HG02759 (cell line): ENCODE measurements at regions not wholly inside any gene's neighbourhood (a gene's known extent, or its start where the extent isn't known, plus 50 kb on each side); places are given as distances from the start of the nearest gene placed in this dataset.

Experiments
- ATAC-seq: cut with Tn5 transposase; IDR thresholded peaks from one replicate; pipeline ENCODE4 v1.9.1; 2021; ENCODE audit warnings: mild to moderate bottlenecking, moderate library complexity; ENCODE audit not compliant: unreplicated experiment

DNA sequence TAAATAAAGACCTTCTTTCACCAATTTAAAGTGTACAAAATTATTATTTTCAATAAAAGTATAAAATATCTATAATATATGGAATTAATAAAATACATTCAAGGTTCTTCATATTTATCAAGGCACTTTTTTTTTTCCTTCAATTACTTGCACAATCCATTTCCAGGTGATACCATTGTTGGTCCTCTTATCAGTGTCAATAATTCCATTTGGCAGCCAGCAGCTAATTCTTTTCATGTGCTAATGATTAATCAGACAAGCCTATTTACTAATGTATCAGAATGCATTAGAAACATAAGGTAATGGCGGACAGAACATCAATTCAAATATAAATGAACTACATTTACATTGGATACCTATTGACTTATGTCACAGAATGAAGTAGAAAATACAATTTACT, 622.2 kb downstream of the TOX3 start:
- no peak for ATAC-seq

DNA sequence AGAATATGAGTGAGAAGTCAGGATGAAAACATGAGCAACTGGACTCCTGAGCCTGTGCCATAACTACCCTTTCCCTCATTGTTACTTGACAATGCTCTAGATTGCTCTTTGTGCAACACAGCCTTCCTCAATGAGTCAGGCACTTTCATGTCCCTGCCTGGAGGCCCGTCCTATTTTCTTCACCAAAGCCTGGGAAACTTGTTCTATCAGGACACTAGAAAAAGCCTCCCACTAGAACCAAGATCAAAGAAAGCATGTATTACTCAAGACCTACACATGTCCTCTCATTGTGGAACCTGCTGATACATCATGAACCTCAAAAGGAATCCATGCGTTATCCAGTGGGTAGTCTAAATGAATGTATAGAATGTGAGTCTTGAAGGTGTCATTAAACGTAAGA, 624.5 kb downstream of the TOX3 start:
- no peak for ATAC-seq

DNA sequence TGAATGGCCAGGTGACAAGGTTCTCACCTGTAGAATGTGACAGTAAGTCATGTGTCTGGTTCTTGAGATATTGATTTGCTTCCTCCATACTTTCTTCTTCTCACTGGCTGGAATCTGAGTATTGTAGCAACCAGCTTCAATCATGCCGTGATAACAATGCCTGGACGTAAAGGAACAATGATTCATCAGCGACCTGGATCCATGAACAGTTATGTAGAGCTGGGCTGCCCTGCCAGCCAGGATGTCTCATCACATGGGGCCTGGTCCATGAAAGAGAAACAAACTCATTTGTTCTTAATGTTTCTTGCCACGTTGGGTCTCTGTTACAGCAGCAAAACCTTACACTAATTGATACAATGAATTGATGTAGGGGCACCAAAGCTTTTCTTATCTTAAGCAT, 627.2 kb downstream of the TOX3 start:
- no peak for ATAC-seq

DNA sequence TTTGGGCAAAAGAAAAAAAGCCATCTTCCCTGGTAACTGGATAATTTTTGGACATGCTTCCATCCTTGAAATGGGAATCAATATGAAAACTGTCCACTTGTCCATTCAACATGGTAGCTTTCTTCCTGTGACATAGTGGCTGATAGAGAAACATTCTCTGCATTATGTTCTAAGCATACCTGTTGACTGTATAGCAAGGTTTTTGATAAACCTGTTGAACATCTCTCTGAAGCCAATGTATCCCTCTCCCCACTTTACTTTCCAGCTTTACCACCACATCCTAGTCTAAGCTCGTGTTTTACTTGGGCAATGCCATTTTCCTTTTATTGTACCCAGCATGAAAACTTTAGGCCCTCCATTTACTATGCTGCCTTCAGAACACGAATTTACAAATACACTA, 630.1 kb downstream of the TOX3 start:
- no peak for ATAC-seq

DNA sequence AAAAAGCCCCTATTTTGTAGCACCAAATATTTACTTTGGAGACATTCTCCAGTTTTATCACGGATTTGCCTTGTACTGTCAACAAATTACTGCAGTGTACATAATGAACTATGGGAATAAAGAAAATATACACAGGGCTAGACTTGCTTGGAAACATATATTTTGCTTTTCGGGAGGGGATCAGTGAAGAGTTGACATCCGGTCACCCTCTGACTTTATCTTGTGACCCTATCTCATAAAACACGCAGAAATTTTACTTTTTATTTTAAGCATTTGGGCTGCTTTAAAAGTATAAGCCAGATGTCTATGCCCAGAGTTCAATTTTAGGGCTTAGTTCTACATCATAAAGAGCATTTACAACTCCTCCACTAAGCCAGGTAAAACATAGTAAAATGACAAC, 630.7 kb downstream of the TOX3 start:
- ATAC-seq, result no peak

GRCh38 chr16:51907680-51908079, 639.3 kb downstream of the TOX3 start:
- ATAC-seq, result no peak

DNA sequence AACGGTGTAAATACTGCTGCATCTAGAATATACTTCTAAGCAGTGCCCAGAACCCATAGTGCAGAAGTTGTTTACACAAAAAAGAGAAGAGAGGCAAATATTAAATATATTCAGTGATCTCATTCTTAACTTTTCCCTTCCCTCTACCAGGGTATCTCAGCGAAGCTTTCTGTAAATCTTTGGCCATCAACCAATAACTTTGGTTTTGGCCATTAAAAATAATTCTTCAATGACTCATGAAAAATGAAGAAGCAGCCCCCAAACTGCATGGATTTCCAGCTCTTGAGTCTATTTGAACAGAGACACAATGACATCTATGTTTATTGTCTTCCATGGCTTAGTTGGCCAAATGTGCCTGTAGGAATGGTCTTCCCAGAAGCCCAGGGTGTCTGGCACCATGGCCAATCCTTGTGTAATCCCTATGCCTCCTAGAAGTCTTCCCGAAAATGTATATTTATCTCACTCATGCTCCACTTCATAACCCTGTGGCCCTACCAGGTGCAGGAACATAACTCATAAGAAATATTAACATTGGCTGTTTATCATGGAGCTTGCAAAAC, 646.6 kb downstream of the TOX3 start:
- no peak for ATAC-seq

GRCh38 chr16:51898872-51899271, 648.1 kb downstream of the TOX3 start:
- ATAC-seq, result no peak

- ATAC-seq, result no peak
These were observed 650.9 kb downstream of the TOX3 start for GRCh38 chr16:51896013-51896412.

GRCh38 chr16:51892293-51893007, 654.5 kb downstream of the TOX3 start:
- ATAC-seq, result no peak

DNA sequence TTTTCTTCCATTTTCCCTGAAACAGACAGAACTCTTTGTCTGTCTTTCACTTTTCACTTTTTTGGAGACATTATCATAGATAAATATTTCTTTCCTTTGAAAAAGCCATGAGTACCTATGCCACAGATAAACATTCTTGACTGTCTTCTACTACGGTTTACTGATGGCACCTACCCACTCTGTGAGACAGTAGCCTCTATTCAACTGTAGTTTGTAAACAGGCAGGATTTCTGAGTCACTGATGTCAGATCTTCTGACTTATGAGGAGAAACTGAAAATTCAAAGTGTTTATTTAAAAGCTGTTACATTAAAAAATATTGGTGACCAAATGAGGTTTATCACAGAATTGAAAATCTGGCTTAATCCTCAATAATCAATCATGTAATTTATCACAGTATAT, 658.4 kb downstream of the TOX3 start:
- ATAC-seq, result no peak

DNA sequence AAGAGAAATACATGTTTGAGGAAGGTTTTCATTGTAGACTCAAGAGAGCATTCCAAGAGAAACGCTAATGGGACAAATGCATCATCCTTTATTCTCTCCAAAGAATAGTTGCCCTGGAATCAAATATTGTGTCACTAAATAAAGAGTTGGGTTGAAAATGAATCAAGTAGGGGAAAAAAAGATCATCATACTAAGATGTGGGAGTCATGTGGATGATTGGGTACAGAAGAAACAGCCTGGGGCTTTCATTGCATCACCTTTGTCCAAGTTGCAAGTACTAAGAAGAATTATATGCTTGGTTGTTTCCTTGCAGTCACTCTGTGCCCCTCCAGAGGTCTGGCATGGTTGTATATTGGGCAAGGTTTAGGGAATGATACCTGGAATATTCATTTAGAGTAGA, 658.9 kb downstream of the TOX3 start:
- no peak for ATAC-seq

DNA sequence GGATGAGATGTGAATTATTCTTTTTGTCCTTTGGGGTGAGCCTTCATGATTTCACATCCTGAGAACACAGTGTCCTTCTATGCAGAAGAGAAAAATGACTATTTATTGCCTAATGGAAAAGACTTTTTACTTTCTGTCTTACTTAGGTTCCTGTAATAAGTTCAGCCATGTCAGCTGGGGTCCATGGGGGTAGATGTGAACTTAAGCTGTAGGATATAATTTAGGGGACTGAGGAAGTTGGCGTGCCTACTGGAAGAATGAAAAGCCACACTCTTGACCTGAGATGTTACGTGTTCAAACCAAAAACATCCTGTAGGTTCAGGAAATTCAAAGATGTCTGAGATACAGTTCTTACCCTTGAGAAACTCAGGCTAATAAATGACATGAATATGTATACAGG, 660.5 kb downstream of the TOX3 start:
- no peak for ATAC-seq

DNA sequence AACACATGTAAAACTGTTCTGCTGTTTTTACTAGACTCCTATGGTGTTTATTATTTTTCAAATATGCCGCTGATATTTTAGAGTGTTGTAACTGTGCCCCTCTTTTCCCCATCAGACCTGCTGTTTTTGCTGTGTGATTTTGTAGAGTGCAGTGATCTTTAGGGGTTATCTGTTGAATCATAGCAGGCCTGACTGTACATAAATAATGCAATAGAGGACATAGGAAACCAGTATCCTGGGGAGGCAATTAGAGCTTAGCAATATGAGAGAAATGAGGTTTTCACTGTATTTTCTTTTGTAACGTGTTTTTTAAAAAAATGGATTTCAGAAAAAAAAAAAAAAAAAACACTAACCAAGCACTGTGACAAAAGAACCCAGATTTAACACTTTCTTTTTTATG, 662.2 kb downstream of the TOX3 start:
- no peak for ATAC-seq

DNA sequence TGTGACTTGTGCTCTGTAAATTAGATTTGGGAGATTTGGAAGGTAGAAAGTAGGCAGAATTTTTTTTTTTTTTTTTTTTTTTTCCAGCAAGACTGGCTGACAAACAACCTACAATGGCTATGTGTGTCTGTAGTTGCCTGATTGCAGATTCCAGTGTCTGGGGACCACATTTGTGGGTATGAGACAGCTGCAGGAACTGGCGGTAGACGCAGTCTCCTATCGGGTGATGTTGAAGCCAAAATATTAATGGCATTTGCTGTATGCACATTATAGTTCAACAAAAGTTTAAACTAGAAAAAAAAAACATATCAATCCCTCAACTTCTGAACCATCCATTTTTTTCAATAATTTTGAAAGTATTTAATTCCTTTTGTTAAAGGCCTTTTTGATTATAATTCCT, 665.2 kb downstream of the TOX3 start:
- ATAC-seq, result no peak

- no peak for ATAC-seq
These were observed 666.2 kb downstream of the TOX3 start for GRCh38 chr16:51880776-51881175.

- ATAC-seq, result no peak
These were observed 669.3 kb downstream of the TOX3 start for GRCh38 chr16:51877686-51878085.

DNA sequence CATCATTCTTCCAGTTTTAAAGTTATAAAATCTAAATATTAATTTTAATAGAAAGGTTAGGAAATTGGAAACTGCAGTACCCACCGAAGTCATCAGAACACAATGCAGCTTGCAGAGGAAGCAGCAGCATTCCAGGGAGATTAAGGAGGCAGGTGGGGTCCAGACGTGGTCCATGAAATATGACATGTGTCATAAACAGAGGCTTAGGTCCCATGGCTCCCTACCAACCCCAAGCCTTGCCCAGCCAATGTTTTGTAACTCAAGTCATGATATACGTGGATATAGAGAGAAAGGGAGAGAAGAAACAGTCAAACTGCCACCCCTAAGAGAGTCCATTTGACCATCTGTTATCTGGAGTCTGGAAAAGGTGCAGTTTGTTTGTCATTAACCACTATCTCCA, 670.0 kb downstream of the TOX3 start:
- no peak for ATAC-seq

DNA sequence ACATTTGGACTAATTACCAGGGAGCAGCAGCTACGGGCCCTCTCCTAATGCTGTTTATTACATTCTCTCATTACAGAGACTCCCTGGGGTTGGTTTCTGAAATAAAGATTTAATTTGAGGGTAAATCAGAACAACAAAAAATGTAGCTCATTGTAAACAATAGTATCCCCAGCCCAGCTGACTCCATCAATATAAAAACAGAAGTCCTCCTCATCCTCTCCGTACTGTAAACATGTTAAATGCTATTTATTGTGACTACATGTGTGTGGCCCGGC, 670.4 kb downstream of the TOX3 start:
- ATAC-seq, result no peak

DNA sequence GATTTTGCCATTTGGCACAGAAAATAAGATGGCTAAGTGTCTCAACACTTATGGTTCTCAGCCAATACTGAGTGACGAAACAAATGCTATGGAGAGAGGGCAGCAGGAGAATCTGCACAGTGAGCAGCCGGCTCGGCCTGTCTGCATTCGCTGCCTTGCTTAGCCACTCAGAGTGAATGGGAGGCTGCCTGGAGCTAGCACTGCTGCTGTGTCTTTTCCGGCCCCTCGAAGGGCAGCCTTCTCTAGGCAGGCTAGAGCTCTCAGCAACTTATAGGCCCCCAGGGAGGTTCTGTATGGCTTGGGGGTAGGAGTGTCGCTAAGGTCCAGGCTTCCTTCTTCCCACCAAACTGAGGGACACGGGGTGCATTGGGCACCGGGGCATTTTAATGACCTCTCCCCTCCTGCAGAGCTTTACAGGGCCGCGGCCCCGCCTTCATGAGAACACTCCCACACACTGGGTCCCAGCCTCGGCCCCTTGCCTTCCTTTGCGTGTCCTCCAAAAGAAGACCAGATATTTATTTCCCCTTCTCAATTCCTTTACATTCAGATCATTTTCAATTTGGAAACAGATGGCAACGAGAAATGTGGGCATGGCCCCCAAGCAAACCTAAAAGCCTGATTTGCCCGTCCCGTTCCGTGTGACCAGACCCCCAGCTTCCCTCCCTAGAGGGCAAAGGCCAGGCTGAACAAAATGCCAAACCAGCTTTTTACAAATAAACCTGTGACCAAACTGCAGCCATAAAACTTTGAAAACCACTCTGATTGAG, 670.9 kb downstream of the TOX3 start:
- ATAC-seq, result no peak

DNA sequence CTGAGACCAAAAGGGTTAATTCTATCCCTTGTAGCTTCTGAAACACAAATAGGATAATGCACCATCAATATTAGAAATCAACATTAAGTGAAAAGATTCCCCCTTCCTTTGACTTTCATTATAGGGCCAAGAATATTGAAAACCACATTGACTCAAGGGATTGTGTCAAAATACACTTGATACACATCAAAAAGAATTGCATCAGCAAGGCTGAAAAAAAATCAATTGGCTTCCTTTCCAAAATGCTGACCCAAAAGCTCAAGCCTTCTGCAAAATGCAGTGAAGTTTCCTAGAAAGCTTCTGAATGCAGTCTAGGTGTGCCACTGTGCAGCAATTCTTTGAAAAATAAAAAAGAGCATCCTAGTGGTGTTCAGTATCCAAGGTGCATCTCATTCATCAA, 674.4 kb downstream of the TOX3 start:
- ATAC-seq, result no peak

GRCh38 chr16:51870296-51870854, 676.6 kb downstream of the TOX3 start:
- no peak for ATAC-seq
